Peyer's patch (tissue), 4 donors: ENCODE measurements at regions not wholly inside any gene's neighbourhood (a gene's known extent, or its start where the extent isn't known, plus 50 kb on each side); places are given as distances from the start of the nearest gene placed in this dataset.

ENCODE experiments used
- CTCF ChIP-seq, 6 experiments: fragments of 450-650 bp in 4 of 6; fragments of 200-600 bp in 2 of 6; sonication (generic) in 1 of 6; IDR thresholded peaks; one replicate each; pipeline ENCODE4 v1.5.1; 2017 to 2019; ENCODE audit warnings: antibody characterized with exemption in 6 of 6, mild to moderate bottlenecking in 3 of 6, moderate library complexity in 1 of 6
- POLR2A ChIP-seq, 2 donors: fragments of 450-650 bp; IDR thresholded peaks; one replicate each; pipeline ENCODE4 v1.5.1; 2017; ENCODE audit warnings: antibody characterized with exemption in 2 of 2, mild to moderate bottlenecking in 2 of 2, moderate library complexity in 2 of 2

- TF ChIP-seq POLR2A (IDR thresholded peaks at IDR 0.05): no peak
- TF ChIP-seq CTCF (IDR thresholded peaks at IDR 0.05): no peak
Measured at GRCh38 chr6:19349429-19349828, 487.7 kb upstream of the ID4 start.
